ENCODE measurements at regions not wholly inside any gene's neighbourhood (a gene's known extent, or its start where the extent isn't known, plus 50 kb on each side); places are given as distances from the start of the nearest gene placed in this dataset.

DNA sequence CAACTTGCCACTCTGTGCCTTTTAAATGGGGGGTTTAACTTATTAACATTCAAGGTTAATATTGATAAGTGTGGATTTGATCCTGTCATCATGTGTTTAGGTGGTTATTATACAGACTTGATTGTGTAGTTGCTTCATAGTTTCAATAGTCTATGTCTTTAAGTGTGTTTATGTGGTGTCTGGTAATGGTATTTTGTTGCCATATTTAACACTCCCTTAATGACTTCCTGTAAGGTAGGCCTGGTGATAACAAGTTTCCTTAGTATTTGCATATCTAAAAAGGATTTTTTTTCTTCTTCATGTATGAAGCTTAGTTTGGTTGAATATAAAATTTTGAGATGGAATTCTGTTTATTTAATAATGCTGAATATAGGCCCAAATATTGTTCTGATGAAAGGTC, 506.0 kb upstream of the ZNF462 start:
- Histone ChIP-seq H3K27me3 (ENCODE audit: control insufficient read depth, extremely low read depth, insufficient read depth, low read length) (no peaks in the 10 kb centered on the region), H3K27ac (ENCODE audit: control insufficient read depth, insufficient read depth, low read length) (no peak overlapping the region), H3K9me3 (ENCODE audit: control insufficient read depth, low read depth, low read length) (no peaks in the 10 kb centered on the region), H3K4me3 (ENCODE audit: control insufficient read depth in 2 of 3, extremely low read depth in 1 of 3, insufficient read depth in 2 of 3, low read depth in 1 of 3, low read length in 3 of 3) (no peak overlapping the region), H3K9me1 (ENCODE audit: control insufficient read depth, extremely low read depth, insufficient read depth, low read length) (no peaks in the 10 kb centered on the region), H2AFZ (ENCODE audit: control insufficient read depth, low read length) (no peak overlapping the region), H3K36me3 (ENCODE audit: control insufficient read depth in 2 of 2, extremely low read depth in 1 of 2, insufficient read depth in 2 of 2, low read length in 2 of 2) (no peaks in the 10 kb centered on the region), H3K79me2 (ENCODE audit: control insufficient read depth, insufficient read depth, low read length) (no peaks in the 10 kb centered on the region), H3K9ac (ENCODE audit: control insufficient read depth, extremely low read depth, insufficient read depth, low read length) (no peak overlapping the region), H4K20me1 (ENCODE audit: control insufficient read depth, extremely low read depth, insufficient read depth, low read length) (no peaks in the 10 kb centered on the region), H3K4me2 (ENCODE audit: control insufficient read depth, extremely low read depth, insufficient read depth, low read depth, low read length) (no peak overlapping the region), H3K4me1 (ENCODE audit: control insufficient read depth, extremely low read depth, insufficient read depth, low read length) (no peaks in the 10 kb centered on the region)
- DNase-seq (ENCODE audit: low read depth, low spot score) = no peak
- dilution Hi-C loops (cut with MboI; ENCODE audit: extremely low pct_ligation_motif_present, low sequenced_read_pairs) = no loop called here
- FAIRE-seq = no peak
- TF ChIP-seq EZH2 (IDR thresholded peaks at IDR 0.05; ENCODE audit: low read length) = no peak
- TF ChIP-seq, protein P1, sequence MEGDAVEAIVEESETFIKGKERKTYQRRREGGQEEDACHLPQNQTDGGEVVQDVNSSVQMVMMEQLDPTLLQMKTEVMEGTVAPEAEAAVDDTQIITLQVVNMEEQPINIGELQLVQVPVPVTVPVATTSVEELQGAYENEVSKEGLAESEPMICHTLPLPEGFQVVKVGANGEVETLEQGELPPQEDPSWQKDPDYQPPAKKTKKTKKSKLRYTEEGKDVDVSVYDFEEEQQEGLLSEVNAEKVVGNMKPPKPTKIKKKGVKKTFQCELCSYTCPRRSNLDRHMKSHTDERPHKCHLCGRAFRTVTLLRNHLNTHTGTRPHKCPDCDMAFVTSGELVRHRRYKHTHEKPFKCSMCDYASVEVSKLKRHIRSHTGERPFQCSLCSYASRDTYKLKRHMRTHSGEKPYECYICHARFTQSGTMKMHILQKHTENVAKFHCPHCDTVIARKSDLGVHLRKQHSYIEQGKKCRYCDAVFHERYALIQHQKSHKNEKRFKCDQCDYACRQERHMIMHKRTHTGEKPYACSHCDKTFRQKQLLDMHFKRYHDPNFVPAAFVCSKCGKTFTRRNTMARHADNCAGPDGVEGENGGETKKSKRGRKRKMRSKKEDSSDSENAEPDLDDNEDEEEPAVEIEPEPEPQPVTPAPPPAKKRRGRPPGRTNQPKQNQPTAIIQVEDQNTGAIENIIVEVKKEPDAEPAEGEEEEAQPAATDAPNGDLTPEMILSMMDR (optimal IDR thresholded peaks at IDR 0.05 in 1 of 3, IDR thresholded peaks at IDR 0.05 in 1 of 3, conservative IDR thresholded peaks at IDR 0.05 in 1 of 3; ENCODE audit: extremely low read depth in 1 of 3, insufficient read depth in 2 of 3, low read length in 3 of 3) = no peak

DNA sequence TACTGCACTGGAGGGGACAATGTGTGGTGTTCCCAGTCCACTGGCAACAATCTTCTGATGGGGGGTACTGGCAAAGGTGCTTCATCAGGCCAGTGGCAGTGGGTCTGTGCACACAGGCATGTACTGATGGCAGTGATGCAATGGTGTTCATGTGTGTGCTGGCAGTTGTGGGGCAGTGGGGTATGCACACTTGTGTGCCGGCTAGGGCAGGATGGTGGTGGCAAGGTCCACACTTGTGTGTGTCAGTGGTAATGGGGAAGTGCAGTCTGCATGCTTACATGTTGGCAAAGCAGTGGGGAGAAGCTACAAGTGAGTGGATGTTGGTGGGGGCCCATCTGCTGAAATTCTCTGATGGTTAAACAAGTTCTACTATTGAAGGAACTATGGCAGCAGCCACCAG, 504.6 kb upstream of the ZNF462 start:
- dilution Hi-C loops (cut with MboI; ENCODE audit: extremely low pct_ligation_motif_present, low sequenced_read_pairs) = no loop called here
- Histone ChIP-seq H3K36me3 (ENCODE audit: control insufficient read depth in 2 of 2, extremely low read depth in 1 of 2, insufficient read depth in 2 of 2, low read length in 2 of 2) (no peaks in the 10 kb centered on the region), H3K4me3 (ENCODE audit: control insufficient read depth in 2 of 3, extremely low read depth in 1 of 3, insufficient read depth in 2 of 3, low read depth in 1 of 3, low read length in 3 of 3) (no peak overlapping the region), H4K20me1 (ENCODE audit: control insufficient read depth, extremely low read depth, insufficient read depth, low read length) (no peaks in the 10 kb centered on the region), H3K9me1 (ENCODE audit: control insufficient read depth, extremely low read depth, insufficient read depth, low read length) (no peaks in the 10 kb centered on the region), H3K79me2 (ENCODE audit: control insufficient read depth, insufficient read depth, low read length) (no peaks in the 10 kb centered on the region), H3K9ac (ENCODE audit: control insufficient read depth, extremely low read depth, insufficient read depth, low read length) (no peak overlapping the region), H3K4me2 (ENCODE audit: control insufficient read depth, extremely low read depth, insufficient read depth, low read depth, low read length) (no peak overlapping the region), H3K4me1 (ENCODE audit: control insufficient read depth, extremely low read depth, insufficient read depth, low read length) (no peaks in the 10 kb centered on the region), H3K27me3 (ENCODE audit: control insufficient read depth, extremely low read depth, insufficient read depth, low read length) (no peaks in the 10 kb centered on the region), H2AFZ (ENCODE audit: control insufficient read depth, low read length) (no peak overlapping the region), H3K9me3 (ENCODE audit: control insufficient read depth, low read depth, low read length) (no peaks in the 10 kb centered on the region), H3K27ac (ENCODE audit: control insufficient read depth, insufficient read depth, low read length) (no peak overlapping the region)
- TF ChIP-seq, protein P1 (optimal IDR thresholded peaks at IDR 0.05 in 1 of 3, IDR thresholded peaks at IDR 0.05 in 1 of 3, conservative IDR thresholded peaks at IDR 0.05 in 1 of 3; ENCODE audit: extremely low read depth in 1 of 3, insufficient read depth in 2 of 3, low read length in 3 of 3) = no peak
- TF ChIP-seq EZH2 (IDR thresholded peaks at IDR 0.05; ENCODE audit: low read length) = no peak
- FAIRE-seq (no peak), DNase-seq (ENCODE audit: low read depth, low spot score) (no peak)
